Transverse colon (tissue), 4 donors: ENCODE measurements at regions not wholly inside any gene's neighbourhood (a gene's known extent, or its start where the extent isn't known, plus 50 kb on each side); places are given as distances from the start of the nearest gene placed in this dataset.

Source experiments
- DNase-seq: peaks from one replicate; pipeline ENCODE4 v3.0.0-alpha.2; 2019
- H3K27ac ChIP-seq, 4 donors: fragments of 200-600 bp; sonication (generic); 2 replicates each; pipeline ENCODE4 v1.5.1; 2016 to 2018; ENCODE audit warnings: inconsistent platforms in 4 of 4
- H3K27me3 ChIP-seq: fragments of 200-600 bp; sonication (generic); 2 replicates; pipeline ENCODE4 v1.5.1; 2017; ENCODE audit warnings: inconsistent platforms
- H3K36me3 ChIP-seq, 4 donors: fragments of 200-600 bp; sonication (generic); 2 replicates each; pipeline ENCODE4 v1.5.1; 2017 to 2019; ENCODE audit warnings: inconsistent platforms in 4 of 4
- H3K4me1 ChIP-seq, 4 donors: fragments of 200-600 bp; sonication (generic); 2 replicates each; pipeline ENCODE4 v1.5.1; 2017 to 2020; ENCODE audit warnings: inconsistent platforms in 4 of 4
- H3K4me3 ChIP-seq, 4 donors: fragments of 200-600 bp; sonication (generic); 1 replicate in 1 of 4; 2 replicates in 3 of 4; pipeline versions ENCODE4 v1.5.1 to v1.6.1; 2017 to 2019; ENCODE audit warnings: inconsistent platforms in 4 of 4
- H3K9me3 ChIP-seq, 2 donors: fragments of 200-600 bp; sonication (generic); 2 replicates each; pipeline ENCODE4 v1.5.1; 2017 to 2019; ENCODE audit warnings: inconsistent platforms in 2 of 2
- CTCF ChIP-seq, 5 experiments: fragments of 200-600 bp in 3 of 5; fragments of 450-650 bp in 2 of 5; sonication (generic) in 3 of 5; IDR thresholded peaks; 1 replicate in 2 of 5; 2 replicates in 3 of 5; pipeline ENCODE4 v1.5.1; 2016 to 2017; ENCODE audit warnings: antibody characterized with exemption in 5 of 5, inconsistent platforms in 3 of 5, mild to moderate bottlenecking in 2 of 5, moderate library complexity in 1 of 5
- EP300 ChIP-seq: sonication (generic); formaldehyde crosslinking; IDR thresholded peaks from one replicate; pipeline ENCODE4 v1.6.1; 2017; ENCODE audit warnings: antibody characterized with exemption, low read depth
- POLR2A ChIP-seq: fragments of 450-650 bp; IDR thresholded peaks from one replicate; pipeline ENCODE4 v1.6.1; 2016; ENCODE audit warnings: antibody characterized with exemption, mild to moderate bottlenecking, moderate library complexity
- POLR2AphosphoS5 ChIP-seq, 3 donors: sonication (generic); formaldehyde crosslinking; IDR thresholded peaks; one replicate each; pipeline ENCODE4 v1.6.1; 2016; ENCODE audit warnings: antibody characterized with exemption in 3 of 3
- WGBS, 2 donors: methylation state at CpG; one replicate each; pipeline ENCODE4 v1.1.5; 2018; ENCODE audit warnings: low coverage in 1 of 2; 5-methylcytosine and 5-hydroxymethylcytosine counted together
- in situ Hi-C, 4 donors: fragments of 200-750 bp; cut with MboI; loops; one replicate each; pipeline versions ENCODE4 v1.15.0 to v1.15.1; 2017; ENCODE audit warnings: low sequenced_read_pairs in 3 of 4, low pct_ligation_motif_present in 1 of 4, low pct_unique_long_range_greater_than_20kb in 1 of 4
- intact Hi-C: fragments of 100-400 bp; cut with DNase I; formaldehyde crosslinking; loops from one replicate; pipeline ENCODE4 v1.15.1; 2023; ENCODE audit warnings: low total_unique reads

- in situ Hi-C loops (no loop called here), intact Hi-C loops (no loop called here)
- no peak for DNase-seq
- Histone ChIP-seq H3K4me1 (peaks cover 7 to 26% (median 19%) of the 10 kb centered on the region in 4 donors), H3K36me3 (no peaks in the 10 kb centered on the region), H3K27me3 (no peaks in the 10 kb centered on the region), H3K9me3 (no peaks in the 10 kb centered on the region), H3K4me3 (no peak overlapping the region), H3K27ac (no peak overlapping the region)
- TF ChIP-seq POLR2A (no peak), POLR2AphosphoS5 (IDR thresholded peaks at IDR 0.05) (no peak), EP300 (no peak), CTCF (IDR thresholded peaks at IDR 0.05) (no peak)
- WGBS, 2 donors: 88 to 96% methylated on average over 3 of the region's 3 CpGs
These were observed 57.5 kb downstream of the SYNE3 start for GRCh38 chr14:95458906-95459305.

GRCh38 chr14:95458459-95458858, 58.0 kb downstream of the SYNE3 start:
- Histone ChIP-seq H3K4me1 (peaks cover 7 to 22% (median 15%) of the 10 kb centered on the region in 4 donors), H3K27ac (no peak overlapping the region), H3K36me3 (no peaks in the 10 kb centered on the region), H3K4me3 (no peak overlapping the region), H3K9me3 (no peaks in the 10 kb centered on the region), H3K27me3 (no peaks in the 10 kb centered on the region)
- 73 to 89% methylated on average over 2 to 4 of the region's 4 CpGs for WGBS, 2 donors
- in situ Hi-C loops: no loop called here
- TF ChIP-seq CTCF (IDR thresholded peaks at IDR 0.05) (no peak), POLR2A (no peak)
- no peak for DNase-seq
- intact Hi-C loops: no loop called here

GRCh38 chr14:95456281-95456680, 60.2 kb downstream of the SYNE3 start:
- Histone ChIP-seq H3K4me3 (no peak overlapping the region), H3K27ac (no peak overlapping the region), H3K36me3 (no peaks in the 10 kb centered on the region), H3K9me3 (no peaks in the 10 kb centered on the region), H3K4me1 (peaks cover 7 to 10% (median 9%) of the 10 kb centered on the region in 4 donors), H3K27me3 (no peaks in the 10 kb centered on the region)
- WGBS, 2 donors: 88 to 93% methylated on average over 7 to 8 of the region's 8 CpGs
- intact Hi-C loops (no loop called here), in situ Hi-C loops (no loop called here)
- TF ChIP-seq POLR2A: no peak
- TF ChIP-seq EP300: no peak
- no peak for TF ChIP-seq POLR2AphosphoS5 (IDR thresholded peaks at IDR 0.05)
- DNase-seq: no peak

GRCh38 chr14:95455246-95455645, 61.2 kb downstream of the SYNE3 start:
- TF ChIP-seq POLR2AphosphoS5 (IDR thresholded peaks at IDR 0.05): no peak
- TF ChIP-seq CTCF (IDR thresholded peaks at IDR 0.05): no peak
- no peak for TF ChIP-seq EP300
- no peak for TF ChIP-seq POLR2A
- Histone ChIP-seq H3K4me3 (no peak overlapping the region), H3K9me3 (no peaks in the 10 kb centered on the region), H3K4me1 (no peaks in the 10 kb centered on the region), H3K27me3 (no peaks in the 10 kb centered on the region), H3K27ac (no peak overlapping the region), H3K36me3 (no peaks in the 10 kb centered on the region)
- DNase-seq: no peak
- intact Hi-C loops (no loop called here), in situ Hi-C loops (no loop called here)
- WGBS, 2 donors: 95 to 96% methylated on average over 9 to 17 of the region's 17 CpGs

- H3K9me3 ChIP-seq: no peaks in the 10 kb centered on the region
- TF ChIP-seq POLR2A: no peak
- TF ChIP-seq POLR2AphosphoS5 (IDR thresholded peaks at IDR 0.05): no peak
- no peaks in the 10 kb centered on the region for H3K4me1 ChIP-seq
- no peak for DNase-seq
- intact Hi-C loops: loop anchor here (5.0 kb wide), 1 partner anchor 64 kb away; the partner anchor contains the start of gene SYNE3
- WGBS, 2 donors: 100% methylated on average over 1 of the region's 1 CpG; no CpG with 5 or more reads in 1 of the 2 donors
- in situ Hi-C loops: no loop called here
- H3K36me3 ChIP-seq: no peaks in the 10 kb centered on the region
- no peak overlapping the region for H3K27ac ChIP-seq
- no peaks in the 10 kb centered on the region for H3K27me3 ChIP-seq
- H3K4me3 ChIP-seq: no peak overlapping the region
These were observed 62.8 kb downstream of the SYNE3 start for GRCh38 chr14:95453713-95453980.
